Tibial nerve (tissue), 4 donors: ENCODE measurements at regions not wholly inside any gene's neighbourhood (a gene's known extent, or its start where the extent isn't known, plus 50 kb on each side); places are given as distances from the start of the nearest gene placed in this dataset.

Experiments
- EP300 ChIP-seq, 2 donors: sonication (generic); formaldehyde crosslinking; IDR thresholded peaks; one replicate each; pipeline ENCODE4 v1.6.1; 2017; ENCODE audit warnings: antibody characterized with exemption in 2 of 2, mild to moderate bottlenecking in 1 of 2
- POLR2A ChIP-seq, 2 donors: fragments of 450-650 bp; IDR thresholded peaks; one replicate each; pipeline ENCODE4 v1.6.1; 2017; ENCODE audit warnings: antibody characterized with exemption in 2 of 2, mild to moderate bottlenecking in 2 of 2, moderate library complexity in 2 of 2
- TF ChIP-seq, protein P1 (sequence below), 5 experiments: fragments of 200-600 bp in 3 of 5; fragments of 450-650 bp in 2 of 5; sonication (generic) in 3 of 5; IDR thresholded peaks; one replicate each; pipeline ENCODE4 v1.5.1; 2016 to 2019; ENCODE audit warnings: antibody characterized with exemption in 5 of 5, mild to moderate bottlenecking in 3 of 5, moderate library complexity in 2 of 5

DNA sequence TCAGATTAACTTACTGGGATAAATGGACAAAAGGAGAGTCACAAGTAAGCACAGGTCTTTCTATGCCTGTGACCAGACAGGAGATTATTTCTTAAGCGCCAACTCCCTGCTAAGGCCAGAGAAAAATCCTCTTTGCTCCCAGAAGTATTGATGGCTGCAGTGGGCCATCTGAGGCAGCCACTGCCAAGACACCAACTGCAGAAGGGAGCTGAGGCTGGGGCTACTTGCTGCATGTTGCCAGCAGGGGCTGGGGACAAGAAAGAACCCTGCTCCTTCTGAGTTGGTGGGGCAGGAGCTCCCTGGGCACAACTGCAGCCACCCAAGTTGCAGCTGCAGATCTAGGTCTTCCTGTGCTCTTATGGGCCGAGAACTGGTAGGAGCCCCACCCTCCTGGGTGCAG, 1075.3 kb downstream of the PCDH18 start:
- TF ChIP-seq, protein P1, sequence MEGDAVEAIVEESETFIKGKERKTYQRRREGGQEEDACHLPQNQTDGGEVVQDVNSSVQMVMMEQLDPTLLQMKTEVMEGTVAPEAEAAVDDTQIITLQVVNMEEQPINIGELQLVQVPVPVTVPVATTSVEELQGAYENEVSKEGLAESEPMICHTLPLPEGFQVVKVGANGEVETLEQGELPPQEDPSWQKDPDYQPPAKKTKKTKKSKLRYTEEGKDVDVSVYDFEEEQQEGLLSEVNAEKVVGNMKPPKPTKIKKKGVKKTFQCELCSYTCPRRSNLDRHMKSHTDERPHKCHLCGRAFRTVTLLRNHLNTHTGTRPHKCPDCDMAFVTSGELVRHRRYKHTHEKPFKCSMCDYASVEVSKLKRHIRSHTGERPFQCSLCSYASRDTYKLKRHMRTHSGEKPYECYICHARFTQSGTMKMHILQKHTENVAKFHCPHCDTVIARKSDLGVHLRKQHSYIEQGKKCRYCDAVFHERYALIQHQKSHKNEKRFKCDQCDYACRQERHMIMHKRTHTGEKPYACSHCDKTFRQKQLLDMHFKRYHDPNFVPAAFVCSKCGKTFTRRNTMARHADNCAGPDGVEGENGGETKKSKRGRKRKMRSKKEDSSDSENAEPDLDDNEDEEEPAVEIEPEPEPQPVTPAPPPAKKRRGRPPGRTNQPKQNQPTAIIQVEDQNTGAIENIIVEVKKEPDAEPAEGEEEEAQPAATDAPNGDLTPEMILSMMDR (IDR thresholded peaks at IDR 0.05): no peak
- TF ChIP-seq POLR2A (IDR thresholded peaks at IDR 0.05) (no peak), EP300 (IDR thresholded peaks at IDR 0.05) (no peak)
